HG03060 (cell line): ENCODE measurements at regions not wholly inside any gene's neighbourhood (a gene's known extent, or its start where the extent isn't known, plus 50 kb on each side); places are given as distances from the start of the nearest gene placed in this dataset.

Experiments used
- ATAC-seq: cut with Tn5 transposase; IDR thresholded peaks from one replicate; pipeline ENCODE4 v1.9.1; 2021; ENCODE audit warnings: low read depth, moderate number of reproducible peaks; ENCODE audit not compliant: unreplicated experiment

DNA sequence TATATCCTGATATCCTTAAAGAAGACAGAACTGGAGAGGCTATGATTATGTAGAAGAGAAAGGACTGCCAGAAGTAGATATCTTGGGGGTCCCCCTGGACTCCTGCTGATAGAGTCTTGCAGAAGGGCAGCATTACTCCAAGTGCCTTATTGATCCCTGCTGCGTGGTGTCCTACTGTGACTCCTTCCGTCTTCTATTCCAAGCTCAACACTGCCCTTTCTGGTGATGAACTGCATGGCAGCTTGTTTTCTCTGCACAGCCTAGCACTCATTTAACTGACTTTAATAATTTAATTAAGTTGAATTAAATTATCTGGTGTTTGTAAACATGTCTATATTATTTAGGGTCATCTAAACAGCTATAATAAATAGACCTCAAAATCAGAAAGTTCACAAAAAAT is 194.1 kb upstream of the DSEL start:
- ATAC-seq: no peak

DNA sequence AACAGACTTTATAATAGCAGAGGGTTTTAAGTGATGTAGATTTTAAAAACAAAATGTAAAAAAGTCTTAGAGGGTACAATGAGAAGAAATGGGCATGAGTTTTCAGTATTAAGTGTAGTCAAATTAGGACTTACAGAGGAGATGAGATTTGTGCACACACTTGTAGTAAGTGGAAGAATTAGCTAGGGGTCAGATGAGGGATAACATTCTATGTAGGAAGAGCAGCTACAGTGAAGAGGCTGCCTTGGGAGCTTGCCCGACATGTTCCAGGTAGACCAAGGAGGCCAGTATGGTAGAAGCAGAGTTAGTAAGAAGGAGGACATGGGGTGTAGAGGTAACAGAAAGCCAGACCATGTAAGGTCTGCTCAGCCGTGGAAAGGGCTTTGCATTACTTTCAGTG is 189.2 kb upstream of the DSEL start:
- no peak for ATAC-seq

DNA sequence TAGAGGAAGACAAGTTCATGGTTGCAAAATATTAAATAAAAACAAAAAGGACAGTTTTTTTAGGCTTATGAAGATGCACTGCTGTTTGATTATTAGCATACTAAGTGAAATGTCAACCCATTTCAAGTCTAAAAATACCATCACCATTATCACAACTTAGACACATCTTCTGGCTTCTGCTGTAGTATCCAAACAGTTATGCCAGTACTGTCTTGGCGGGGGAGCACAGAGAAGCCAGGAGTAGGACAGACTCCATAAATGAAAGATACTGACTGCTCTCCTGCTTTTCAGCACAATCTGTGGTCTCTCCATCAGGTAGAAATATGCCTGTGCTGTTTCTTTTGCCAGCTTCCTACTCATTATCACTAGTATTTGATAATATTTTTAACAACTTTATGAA is 179.2 kb upstream of the DSEL start:
- no peak for ATAC-seq

DNA sequence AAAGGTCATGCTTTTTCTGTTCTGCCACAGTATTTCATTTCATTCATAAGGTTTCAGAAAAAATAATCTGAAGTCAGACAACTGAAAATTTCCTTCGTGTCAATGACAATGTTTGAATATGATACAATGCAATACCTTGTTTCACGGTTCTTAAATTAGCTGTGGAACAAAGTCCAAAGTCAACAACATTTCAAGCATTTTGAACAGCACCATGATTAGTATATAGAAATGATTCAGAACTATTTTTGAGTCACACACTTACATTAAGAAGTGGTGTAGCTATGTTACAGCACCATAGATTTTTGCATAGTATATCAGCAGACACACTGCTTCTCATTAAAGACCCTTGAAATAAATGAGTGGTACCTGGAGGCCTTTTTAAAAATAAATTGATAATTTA is 178.3 kb upstream of the DSEL start:
- no peak for ATAC-seq

DNA sequence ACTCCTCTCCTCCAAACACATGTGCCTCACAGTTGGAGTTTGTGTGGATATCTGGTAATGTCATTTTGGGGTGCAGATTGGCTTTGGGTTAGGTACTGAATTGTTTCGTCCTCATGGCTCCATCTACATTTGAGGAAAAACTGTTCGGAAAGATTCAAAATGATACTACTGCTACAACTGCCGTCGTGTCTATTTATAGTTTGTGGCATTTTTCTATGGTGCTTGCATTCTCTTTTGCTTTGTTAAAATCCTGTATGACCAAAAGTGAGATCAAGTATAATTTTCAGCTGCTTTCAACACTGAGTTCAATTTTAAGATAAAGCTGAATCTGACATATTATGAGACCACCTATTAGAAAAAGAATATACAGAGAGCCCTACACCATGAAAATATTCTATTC is 176.3 kb upstream of the DSEL start:
- no peak for ATAC-seq

DNA sequence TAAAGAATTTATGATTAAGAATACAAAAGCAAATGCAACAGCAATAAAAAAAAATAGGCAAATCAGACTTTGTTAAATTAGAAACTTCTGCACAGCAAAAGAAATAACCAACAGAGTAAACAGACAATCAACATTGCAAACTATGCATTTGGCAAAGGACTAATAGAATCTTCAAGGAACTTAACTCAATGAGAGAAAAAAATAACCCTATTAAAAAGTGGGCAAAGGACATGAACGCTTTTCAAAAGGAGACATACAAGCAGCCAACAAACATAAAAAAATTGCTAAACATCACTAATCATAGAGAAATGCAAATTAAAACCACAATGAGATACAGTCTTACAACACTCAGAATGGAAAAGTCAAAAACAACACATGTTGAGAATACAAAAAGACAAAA is 166.0 kb upstream of the DSEL start:
- ATAC-seq: no peak

DNA sequence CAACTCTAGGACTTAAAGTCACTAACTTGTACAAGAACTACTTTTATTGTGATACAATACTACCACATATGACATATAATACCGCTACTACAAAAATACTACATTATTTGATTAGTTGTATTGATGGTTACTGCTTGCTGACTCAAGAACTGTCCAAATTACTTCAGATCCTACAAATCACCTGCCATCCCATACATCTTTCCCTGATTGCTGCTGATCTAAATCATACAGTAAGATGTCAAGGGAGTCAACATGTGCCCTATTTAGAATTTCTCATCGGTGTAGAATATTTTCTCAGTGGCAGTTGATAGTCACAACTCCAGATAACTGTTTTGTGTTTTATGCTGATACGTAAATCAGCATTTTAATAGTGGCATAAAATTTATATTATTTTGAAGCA is 161.0 kb upstream of the DSEL start:
- ATAC-seq: no peak

DNA sequence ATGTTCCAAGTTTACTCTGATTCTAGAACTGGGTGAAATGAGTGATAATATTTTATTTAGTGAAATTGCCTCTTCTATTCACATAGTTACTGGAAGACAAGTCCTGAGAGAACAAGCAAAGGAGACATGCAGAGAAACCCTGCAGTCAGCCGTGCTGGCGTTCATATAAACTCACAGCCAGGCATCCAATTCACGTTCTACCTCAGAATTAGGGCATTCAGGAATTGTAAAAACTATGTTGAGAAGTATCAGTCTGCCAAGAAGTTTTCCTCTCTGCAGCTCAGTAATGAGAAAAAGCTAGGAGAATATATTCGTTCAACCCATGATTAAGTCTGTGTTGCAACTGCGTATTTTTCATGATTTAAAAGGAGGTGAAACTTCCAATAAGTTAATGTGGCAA is 156.2 kb upstream of the DSEL start:
- ATAC-seq: no peak

DNA sequence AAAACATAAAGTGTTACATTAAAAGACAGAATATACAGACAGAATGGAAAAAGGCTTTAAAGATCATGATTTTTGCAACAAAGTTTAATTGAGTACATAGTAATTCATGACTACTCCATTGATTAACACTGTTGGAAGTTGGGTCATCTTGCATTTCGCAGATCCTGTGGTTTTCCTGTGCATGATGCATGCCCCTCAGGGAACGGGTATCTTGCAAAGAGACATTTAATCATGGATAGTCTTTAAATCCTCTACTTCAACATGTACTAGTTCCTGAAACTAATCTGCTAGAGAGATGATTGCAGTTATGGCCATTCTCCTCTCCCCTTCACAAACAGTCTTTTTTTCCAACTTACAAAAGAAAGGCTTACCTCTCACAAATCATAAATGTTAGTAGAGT is 155.6 kb upstream of the DSEL start:
- ATAC-seq: no peak

DNA sequence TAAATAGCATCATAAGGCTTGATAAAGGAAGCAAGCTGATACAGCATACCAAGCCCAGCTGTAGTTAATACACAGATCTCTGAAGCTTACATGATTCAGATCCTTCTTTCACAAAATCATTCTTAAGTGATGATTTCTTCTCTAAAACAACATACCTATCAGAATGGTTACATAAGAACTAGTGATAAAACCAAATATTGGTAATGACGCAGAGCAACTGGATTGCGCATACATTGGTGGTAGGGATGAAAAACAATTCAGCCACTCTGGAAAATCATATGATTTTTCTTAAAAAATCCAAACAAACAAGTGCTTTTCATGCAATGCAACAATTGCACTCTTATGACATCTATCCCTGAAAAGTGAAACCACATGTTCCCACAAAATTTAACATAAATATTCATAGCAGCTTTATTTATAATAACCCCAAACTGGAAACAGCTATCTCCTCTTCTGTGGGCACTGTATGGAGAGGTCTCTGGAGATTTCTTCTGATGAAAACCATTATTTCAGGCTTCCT is 153.6 kb upstream of the DSEL start:
- ATAC-seq: no peak

DNA sequence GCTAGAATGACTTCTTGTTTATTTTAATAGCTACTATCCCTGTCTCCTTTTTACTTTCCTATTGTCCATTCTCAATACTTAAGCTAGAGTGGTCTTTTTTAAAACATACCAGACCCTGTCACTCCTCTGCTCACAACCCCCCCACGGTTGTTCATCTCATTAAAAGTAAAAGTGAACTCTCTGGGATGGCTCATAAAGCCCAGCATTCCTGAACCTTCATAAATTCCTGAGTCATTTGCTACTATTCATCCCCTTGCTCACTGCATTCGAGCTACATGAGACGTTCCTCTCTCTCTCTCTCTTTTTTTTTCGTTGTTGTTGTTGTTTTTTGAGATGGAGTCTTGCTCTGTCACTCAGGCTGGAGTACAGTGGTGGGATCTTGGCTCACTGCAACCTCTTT is 148.7 kb upstream of the DSEL start:
- ATAC-seq: no peak

DNA sequence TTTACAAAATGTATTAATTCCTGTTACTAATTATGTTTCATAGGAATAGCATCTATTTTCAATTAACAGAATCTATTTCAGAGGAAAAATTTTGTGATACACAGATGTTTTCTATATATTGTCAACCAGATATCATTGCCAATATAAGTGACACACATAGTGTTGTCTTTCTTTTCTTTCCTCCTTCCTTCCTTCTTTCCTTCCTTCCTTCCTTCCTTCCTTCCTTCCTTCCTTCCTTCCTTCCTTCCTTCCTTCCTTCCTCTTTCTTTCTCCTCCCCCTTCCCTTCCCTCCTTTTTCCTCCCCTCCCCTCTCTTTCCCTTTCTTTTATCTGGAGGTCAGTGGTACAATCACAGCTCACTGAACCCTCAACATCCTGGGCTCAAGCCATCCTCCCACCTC is 146.5 kb upstream of the DSEL start:
- ATAC-seq: no peak

DNA sequence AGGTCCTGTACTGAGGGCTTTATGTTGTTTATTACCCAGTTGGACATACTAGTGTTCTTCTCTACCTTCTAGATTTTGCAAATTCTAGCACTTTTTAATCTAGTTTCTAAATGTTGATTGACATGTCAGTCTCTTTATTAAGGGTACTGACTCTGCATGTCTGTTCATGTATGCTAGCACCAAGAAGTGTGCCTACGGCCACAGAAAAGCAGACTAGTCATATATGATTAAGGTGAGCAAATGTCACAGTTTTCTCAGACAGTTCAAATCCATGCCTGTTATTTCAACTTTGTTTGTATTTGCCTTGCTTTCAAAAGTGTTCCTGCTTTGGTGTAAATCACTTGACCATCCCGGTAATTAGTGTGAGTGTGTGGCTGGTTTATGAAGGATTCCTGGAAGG is 145.0 kb upstream of the DSEL start:
- ATAC-seq: no peak

DNA sequence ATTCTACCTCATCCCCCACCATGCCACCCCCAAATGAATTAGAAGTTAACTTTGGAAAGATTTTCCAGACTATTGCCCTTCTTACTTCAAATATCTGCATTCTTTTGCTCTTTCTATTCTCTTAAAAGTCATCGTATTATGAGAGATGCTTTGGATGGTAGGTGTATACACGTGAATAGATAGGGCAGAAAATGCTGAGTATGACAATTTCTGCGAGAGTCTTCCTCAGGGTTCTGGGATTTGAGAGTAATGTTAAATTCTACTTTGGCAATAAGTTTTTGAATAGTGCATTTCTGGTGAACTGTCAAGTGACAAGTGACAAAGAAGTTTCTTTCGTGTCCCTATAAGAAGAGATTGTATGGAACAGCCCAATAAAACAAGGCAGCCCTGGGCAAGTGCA is 137.6 kb upstream of the DSEL start:
- ATAC-seq: no peak

DNA sequence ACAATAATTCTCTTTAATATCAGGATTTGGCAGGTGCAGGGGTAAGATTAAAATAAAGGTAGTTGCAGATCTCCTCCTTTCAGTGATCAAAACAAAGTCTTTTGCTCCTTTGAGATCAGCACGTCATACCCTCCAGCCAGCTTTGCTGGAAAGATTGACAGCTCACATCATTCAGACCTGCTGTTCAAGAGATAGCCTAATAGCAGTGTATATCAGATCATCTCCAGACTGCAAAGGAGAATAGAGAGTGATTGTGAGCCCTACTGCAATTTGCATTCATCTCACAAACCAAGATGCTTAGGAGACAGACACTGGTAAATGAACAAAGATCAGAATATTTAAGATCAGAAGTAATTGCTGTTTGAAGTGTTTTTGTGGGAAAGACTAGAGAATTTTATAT is 135.8 kb upstream of the DSEL start:
- no peak for ATAC-seq

DNA sequence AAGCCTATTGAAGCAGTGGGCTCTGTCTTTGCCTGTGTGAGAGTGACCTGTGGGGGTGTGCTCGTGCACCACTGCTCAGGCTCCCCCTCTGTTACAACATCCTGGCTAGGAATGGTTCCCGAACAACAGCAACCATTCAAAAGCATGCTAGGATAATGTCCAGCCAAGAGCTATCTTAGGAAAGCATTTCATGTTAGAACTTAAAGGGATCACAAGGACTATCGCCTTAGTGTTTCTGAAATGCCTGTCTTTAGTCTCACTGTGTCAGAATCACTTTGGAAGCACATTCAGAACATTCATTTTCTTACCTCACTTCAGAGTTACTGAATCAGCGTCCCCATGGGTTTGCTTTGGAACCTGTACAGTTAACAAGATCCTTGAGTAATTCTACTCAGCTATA is 134.9 kb upstream of the DSEL start:
- ATAC-seq: no peak

DNA sequence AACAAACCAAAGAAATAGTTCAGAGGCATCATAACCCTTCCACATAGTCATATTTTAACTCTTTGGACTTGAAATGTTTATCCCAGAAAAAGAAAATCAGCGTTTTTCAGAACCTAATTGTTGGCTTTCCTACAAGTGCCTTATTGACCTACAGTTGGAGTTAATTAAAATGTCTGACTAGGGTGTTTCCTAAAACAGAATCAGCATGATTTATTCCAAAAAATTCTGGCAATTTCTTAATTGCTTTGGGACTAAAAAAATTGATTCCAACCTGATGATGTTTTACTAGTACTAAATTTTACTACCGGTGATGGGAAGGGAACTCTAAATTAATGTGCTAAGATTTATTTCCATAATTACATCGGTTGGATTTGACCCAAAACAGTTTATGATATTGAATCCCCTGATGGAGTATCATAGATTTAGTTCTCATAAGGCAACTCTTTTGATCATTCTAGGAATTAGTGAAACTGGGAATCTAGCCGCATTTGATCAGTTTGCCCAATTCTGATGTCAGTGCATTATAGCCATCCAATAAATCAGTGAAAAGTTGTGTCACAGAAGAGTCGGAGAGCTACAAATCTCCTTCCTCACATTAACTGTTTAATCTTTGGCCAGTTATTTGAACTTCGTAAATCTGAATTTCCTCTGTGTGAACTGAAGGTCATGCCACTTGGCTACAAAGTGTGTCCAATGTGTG is 134.3 kb upstream of the DSEL start:
- no peak for ATAC-seq

DNA sequence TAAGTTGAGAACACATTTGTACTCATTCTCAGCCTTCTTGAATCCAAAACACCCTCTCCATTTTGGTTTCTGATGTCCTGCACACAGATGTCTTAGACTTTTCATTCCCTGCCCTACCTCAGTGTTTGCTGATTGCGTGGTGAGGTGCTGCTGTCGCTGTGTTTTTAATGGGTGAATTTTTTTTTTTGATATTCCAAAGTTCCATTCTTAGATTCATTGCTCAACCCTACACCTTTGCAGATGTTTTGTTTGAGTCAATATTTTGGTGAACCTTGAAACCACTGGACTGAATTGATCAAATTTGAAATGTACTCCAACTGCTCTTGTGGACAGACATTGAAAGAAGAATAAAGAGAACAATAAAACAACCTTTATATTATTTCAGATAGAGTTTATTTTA is 130.4 kb upstream of the DSEL start:
- ATAC-seq: no peak

DNA sequence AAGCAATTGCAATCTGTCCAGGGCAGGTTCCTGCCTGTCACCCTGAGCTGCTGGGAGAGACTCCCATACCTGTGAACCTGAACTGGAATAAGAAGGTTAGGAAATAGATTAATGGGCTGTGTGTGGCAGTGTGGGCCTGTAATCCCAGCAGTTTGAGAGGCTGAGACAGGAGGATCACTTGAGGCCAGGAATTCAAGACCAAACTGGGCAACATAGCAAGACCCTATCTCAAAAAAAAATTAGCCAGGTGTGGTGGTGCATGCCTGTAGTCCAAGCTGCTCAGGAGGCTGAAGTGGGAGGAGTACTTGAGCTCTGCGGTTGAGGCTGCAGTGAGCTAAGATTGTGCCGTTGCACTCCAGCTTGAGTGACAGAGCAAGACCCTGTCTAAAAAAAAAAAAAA is 127.7 kb upstream of the DSEL start:
- ATAC-seq: no peak

DNA sequence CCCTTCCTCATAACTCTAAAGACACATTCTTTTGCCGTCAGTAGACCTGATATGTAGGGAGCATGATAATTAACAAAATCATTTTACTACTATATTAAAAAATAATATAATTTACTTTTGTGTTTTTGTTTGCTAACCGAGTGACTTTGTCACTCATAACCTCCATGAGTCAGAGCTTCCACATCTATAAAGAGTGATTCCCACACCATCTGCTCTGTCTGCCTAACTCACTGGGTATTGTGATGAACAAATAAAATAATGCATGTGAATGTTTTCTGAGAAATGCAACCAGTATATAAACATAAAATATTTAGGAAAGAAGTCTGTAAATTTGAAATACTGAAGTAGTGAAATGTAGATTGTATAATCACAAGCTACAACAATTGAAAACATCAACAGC is 123.4 kb upstream of the DSEL start:
- ATAC-seq: no peak

DNA sequence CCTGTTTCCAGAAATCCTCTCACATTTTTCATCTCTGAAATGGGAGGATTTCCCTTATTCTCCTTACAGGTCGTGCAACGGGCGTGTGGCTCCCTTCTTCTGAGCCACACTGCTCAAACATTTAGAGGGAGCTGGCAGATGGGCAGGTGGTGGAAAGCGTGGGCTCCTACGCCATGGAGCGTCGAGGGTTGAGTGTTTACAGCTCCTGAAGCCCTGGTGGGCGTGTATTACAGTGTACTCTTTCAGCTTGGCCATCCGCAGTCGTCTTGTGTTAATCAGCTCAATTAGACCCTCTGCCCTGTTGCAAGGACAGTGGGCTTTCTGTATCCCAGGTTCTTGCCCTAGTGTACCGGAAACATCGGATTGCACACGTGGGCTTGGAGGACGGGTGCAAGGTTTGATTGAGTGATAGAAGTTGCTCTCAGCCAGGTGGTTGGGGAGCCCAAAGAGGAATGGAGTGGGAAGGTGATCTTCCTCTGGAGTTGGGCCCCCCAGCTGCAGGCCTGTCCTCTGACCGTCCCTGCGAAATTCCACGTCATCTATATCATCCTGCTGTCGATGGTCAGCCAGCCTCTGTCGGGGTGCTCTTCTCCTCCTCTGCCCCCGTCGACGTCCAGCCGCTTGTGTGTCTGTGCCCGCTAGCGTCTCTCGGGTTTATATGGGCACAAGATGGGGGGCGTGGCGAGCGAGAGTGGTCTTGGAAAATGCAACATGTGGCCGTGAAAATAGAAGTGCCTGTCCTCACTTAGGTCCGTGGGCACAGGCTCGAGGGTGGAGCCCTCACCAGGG is 120.3 kb upstream of the DSEL start:
- ATAC-seq: no peak

DNA sequence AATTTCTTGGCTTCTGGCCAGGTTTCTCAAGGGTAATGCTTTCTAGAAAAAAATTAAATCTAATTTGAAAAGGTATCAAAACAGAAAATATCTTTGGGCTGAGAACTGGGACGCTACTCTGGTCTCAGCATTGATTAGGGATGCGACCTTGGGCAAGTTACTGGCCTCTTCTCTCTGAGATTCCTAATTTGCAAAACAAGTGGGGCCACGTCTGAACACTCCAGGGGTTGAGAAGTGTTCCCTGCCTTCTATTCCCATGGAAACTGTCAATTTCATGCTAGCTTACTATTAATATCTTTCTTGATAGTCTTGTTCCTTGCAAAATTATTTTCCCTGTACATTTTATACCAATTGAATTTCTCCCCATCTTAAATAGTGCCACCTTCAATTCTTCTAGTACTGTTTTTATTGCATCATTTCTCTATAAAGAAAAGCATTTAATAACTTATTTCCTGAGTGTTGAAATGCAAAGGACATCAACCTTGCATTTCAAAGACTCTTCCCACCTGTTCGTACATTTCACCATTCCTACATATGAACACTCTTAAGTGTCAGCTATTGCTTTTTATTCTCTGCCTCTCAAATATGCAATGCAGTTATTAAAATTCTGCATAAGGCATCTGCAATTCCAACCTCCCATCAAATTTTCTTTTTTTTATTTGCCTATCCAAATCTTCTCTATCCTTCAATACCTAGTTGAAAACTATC is 118.3 kb upstream of the DSEL start:
- no peak for ATAC-seq
